BLaER1 treated with 17β-estradiol and CSF1 and Interleukin-3, amounts not matched to agents 10 nM and 100 nM (cell line): ENCODE measurements at regions not wholly inside any gene's neighbourhood (a gene's known extent, or its start where the extent isn't known, plus 50 kb on each side); places are given as distances from the start of the nearest gene placed in this dataset.
A peak's percentile ranks its signal among the peaks of the same experiment; 100 is the strongest.
"Not testable (repeated sequence)": the region's sequence is repeated elsewhere in the genome, so short reads cannot be mapped to it uniquely, and the experiment has no call there.

Source experiments
- H3K27ac ChIP-seq, 11 experiments: shearing (Covaris generic); formaldehyde crosslinking; 2 replicates each; pipeline ENCODE4 v1.8.1; 2022
- H3K27me3 ChIP-seq, 11 experiments: shearing (Covaris generic); formaldehyde crosslinking; 2 replicates each; pipeline ENCODE4 v1.8.1; 2022
- H3K36me3 ChIP-seq, 11 experiments: shearing (Covaris generic); formaldehyde crosslinking; 2 replicates each; pipeline ENCODE4 v1.8.1; 2022
- H3K4me1 ChIP-seq, 10 experiments: shearing (Covaris generic); formaldehyde crosslinking; 2 replicates each; pipeline ENCODE4 v1.8.1; 2022
- H3K4me2 ChIP-seq, 11 experiments: shearing (Covaris generic); formaldehyde crosslinking; 2 replicates each; pipeline ENCODE4 v1.8.1; 2022
- H3K4me3 ChIP-seq, 10 experiments: shearing (Covaris generic); formaldehyde crosslinking; 2 replicates each; pipeline ENCODE4 v1.8.1; 2022
- H3K9ac ChIP-seq, 11 experiments: shearing (Covaris generic); formaldehyde crosslinking; 2 replicates each; pipeline ENCODE4 v1.8.1; 2022
- H3K9me3 ChIP-seq, 11 experiments: shearing (Covaris generic); formaldehyde crosslinking; replicated peaks in 1 of 11; 2 replicates each; pipeline ENCODE4 v1.8.1; 2022
- H4K20me1 ChIP-seq, 11 experiments: shearing (Covaris generic); formaldehyde crosslinking; 2 replicates each; pipeline ENCODE4 v1.8.1; 2022
- Cebpa-rat ChIP-seq, 11 experiments: shearing (Covaris generic); IDR thresholded peaks; 2 replicates each; pipeline ENCODE4 v1.8.1; 2022

GRCh38 chr21:14739590-14739989, 193.5 kb upstream of the SAMSN1 start:
- no peak overlapping the region for H3K9ac ChIP-seq
- peaks cover 0 to 23% (median 0%) of the 10 kb centered on the region in 10 experiments; a peak in 6 of 20 replicates for H3K4me1 ChIP-seq
- H3K4me3 ChIP-seq: no peak overlapping the region
- H3K27ac ChIP-seq: no peak overlapping the region
- H3K36me3 ChIP-seq: no peaks in the 10 kb centered on the region
- H3K4me2 ChIP-seq: no peak overlapping the region
- no peaks in the 10 kb centered on the region for H3K27me3 ChIP-seq
- TF ChIP-seq Cebpa-rat (IDR thresholded peaks at IDR 0.05): no peak
- peaks cover 0 to 15% (median 9%) of the 10 kb centered on the region in 11 experiments; a peak in 14 of 22 replicates for H3K9me3 ChIP-seq
- H4K20me1 ChIP-seq: no peaks in the 10 kb centered on the region

GRCh38 chr21:14738576-14738975, 192.5 kb upstream of the SAMSN1 start:
- not testable (repeated sequence) for H3K9ac ChIP-seq, H3K4me2 ChIP-seq, H3K27ac ChIP-seq, H3K9me3 ChIP-seq, H3K36me3 ChIP-seq, H4K20me1 ChIP-seq, H3K27me3 ChIP-seq, H3K4me3 ChIP-seq
- H3K4me1 ChIP-seq: peaks cover 0 to 33% (median 0%) of the 10 kb centered on the region in 10 experiments; a peak in 6 of 20 replicates

DNA sequence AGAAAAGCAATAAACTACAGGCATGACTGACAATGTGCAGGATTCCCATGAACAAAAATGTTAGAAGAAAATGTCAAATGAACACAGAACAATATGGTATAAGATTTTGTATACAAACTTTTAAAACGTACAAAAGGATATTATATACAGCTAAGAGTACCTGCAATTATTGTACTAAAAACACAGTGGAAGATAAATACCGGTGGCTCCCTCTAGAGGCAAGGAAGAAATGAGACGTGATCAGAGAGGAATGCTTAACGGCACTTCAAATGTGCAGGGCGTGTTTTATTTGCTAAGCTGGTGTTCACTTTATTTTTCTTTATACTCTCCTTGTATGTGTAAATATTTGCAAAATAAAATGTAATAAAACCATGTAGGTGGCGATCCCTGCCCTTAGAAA, 191.8 kb upstream of the SAMSN1 start:
- Histone ChIP-seq H4K20me1 (no peaks in the 10 kb centered on the region), H3K36me3 (no peaks in the 10 kb centered on the region), H3K27me3 (no peaks in the 10 kb centered on the region), H3K9me3 (no peaks in the 10 kb centered on the region), H3K4me1 (peaks cover 0 to 33% (median 0%) of the 10 kb centered on the region in 10 experiments; a peak in 6 of 20 replicates), H3K4me3 (no peak overlapping the region), H3K9ac (no peak overlapping the region), H3K4me2 (no peak overlapping the region), H3K27ac (no peak overlapping the region)
- TF ChIP-seq Cebpa-rat (IDR thresholded peaks at IDR 0.05): no peak

- Histone ChIP-seq H3K4me2 (peak overlapping the region in 1 of 11 experiments; percentile 33; a peak in 2 of 22 replicates), H3K9me3 (no peaks in the 10 kb centered on the region), H4K20me1 (no peaks in the 10 kb centered on the region), H3K36me3 (no peaks in the 10 kb centered on the region), H3K4me3 (no peak overlapping the region), H3K9ac (no peak overlapping the region), H3K27ac (no peak overlapping the region), H3K4me1 (peaks cover 0 to 33% (median 0%) of the 10 kb centered on the region in 10 experiments; a peak in 6 of 20 replicates), H3K27me3 (no peaks in the 10 kb centered on the region)
- TF ChIP-seq Cebpa-rat (IDR thresholded peaks at IDR 0.05): no peak
Measured at GRCh38 chr21:14737284-14737691, 191.2 kb upstream of the SAMSN1 start.

- Histone ChIP-seq H4K20me1 (no peaks in the 10 kb centered on the region), H3K4me2 (peak overlapping the region in 2 of 11 experiments; percentile 1 to 52; a peak in 3 of 22 replicates), H3K27me3 (no peaks in the 10 kb centered on the region), H3K9me3 (no peaks in the 10 kb centered on the region), H3K27ac (no peak overlapping the region), H3K9ac (no peak overlapping the region), H3K36me3 (no peaks in the 10 kb centered on the region), H3K4me1 (peaks cover 0 to 33% (median 0%) of the 10 kb centered on the region in 10 experiments; a peak in 6 of 20 replicates), H3K4me3 (no peak overlapping the region)
- no peak for TF ChIP-seq Cebpa-rat (IDR thresholded peaks at IDR 0.05)
Measured at GRCh38 chr21:14736672-14737071, 190.6 kb upstream of the SAMSN1 start.

DNA sequence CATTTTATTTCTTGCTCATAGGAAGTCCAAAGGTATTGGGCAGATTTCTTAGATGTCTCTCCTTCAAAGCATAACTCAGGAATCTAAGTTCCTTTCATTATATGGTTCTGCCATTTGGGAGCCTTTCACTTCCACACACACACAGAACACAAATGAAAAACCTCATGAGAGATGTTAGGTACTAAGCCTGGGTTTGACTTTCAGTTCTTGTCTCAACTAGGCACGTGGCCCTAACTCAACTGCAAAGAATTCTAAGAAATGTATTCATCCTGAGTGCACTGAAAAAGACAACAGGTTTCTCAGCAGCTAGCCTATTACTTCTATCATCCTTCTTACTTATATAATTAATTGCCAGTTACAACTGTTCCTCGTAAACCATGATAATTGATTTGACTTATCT, 190.0 kb upstream of the SAMSN1 start:
- Histone ChIP-seq H3K27me3 (no peaks in the 10 kb centered on the region), H3K4me1 (peaks cover 0 to 33% (median 0%) of the 10 kb centered on the region in 10 experiments; a peak in 6 of 20 replicates), H3K9ac (no peak overlapping the region), H4K20me1 (no peaks in the 10 kb centered on the region), H3K9me3 (no peaks in the 10 kb centered on the region), H3K4me3 (no peak overlapping the region), H3K36me3 (no peaks in the 10 kb centered on the region), H3K27ac (no peak overlapping the region), H3K4me2 (peak overlapping the region in 2 of 11 experiments; percentile 1 to 52; a peak in 3 of 22 replicates)
- TF ChIP-seq Cebpa-rat (IDR thresholded peaks at IDR 0.05): no peak

DNA sequence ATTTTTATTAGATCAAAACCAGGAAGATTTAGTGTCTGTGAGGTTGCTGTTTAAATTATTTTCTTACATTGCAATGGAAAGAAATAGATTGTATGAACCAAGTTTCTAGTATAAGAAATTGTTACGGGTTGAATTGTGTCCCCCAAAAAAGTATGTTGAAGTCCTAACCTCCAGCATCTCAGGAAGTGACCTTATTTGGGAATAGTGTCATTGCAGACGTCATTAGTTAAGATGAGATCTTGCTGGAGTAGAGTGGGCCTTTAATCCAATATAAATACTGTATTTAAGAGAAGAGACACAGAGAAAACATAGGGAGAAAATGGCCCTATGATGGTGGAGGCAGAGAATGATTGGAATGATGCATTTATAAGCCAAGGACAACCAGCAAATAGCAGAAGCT, 188.7 kb upstream of the SAMSN1 start:
- Histone ChIP-seq H4K20me1 (no peaks in the 10 kb centered on the region), H3K27me3 (no peaks in the 10 kb centered on the region), H3K36me3 (no peaks in the 10 kb centered on the region), H3K4me3 (no peak overlapping the region), H3K9me3 (no peaks in the 10 kb centered on the region), H3K9ac (no peak overlapping the region), H3K27ac (no peak overlapping the region), H3K4me2 (peak overlapping the region in 1 of 11 experiments; percentile 52; a peak in 4 of 22 replicates), H3K4me1 (peaks cover 0 to 33% (median 0%) of the 10 kb centered on the region in 10 experiments; a peak in 6 of 20 replicates)
- TF ChIP-seq Cebpa-rat (IDR thresholded peaks at IDR 0.05): no peak

GRCh38 chr21:14734191-14734590, 188.1 kb upstream of the SAMSN1 start:
- no peak overlapping the region for H3K4me3 ChIP-seq
- H3K9me3 ChIP-seq: no peaks in the 10 kb centered on the region
- H4K20me1 ChIP-seq: no peaks in the 10 kb centered on the region
- no peak overlapping the region for H3K9ac ChIP-seq
- TF ChIP-seq Cebpa-rat (IDR thresholded peaks at IDR 0.05): no peak
- no peaks in the 10 kb centered on the region for H3K36me3 ChIP-seq
- peaks cover 0 to 33% (median 0%) of the 10 kb centered on the region in 10 experiments; a peak in 5 of 20 replicates for H3K4me1 ChIP-seq
- H3K4me2 ChIP-seq: peak overlapping the region in 3 of 11 experiments; percentile 2 to 52 (median 23); a peak in 4 of 22 replicates
- H3K27ac ChIP-seq: 0 out of 22 replicates have a peak overlapping the region, but pooled peaks of 1 of the 11 experiments have one; percentile 13
- no peaks in the 10 kb centered on the region for H3K27me3 ChIP-seq

DNA sequence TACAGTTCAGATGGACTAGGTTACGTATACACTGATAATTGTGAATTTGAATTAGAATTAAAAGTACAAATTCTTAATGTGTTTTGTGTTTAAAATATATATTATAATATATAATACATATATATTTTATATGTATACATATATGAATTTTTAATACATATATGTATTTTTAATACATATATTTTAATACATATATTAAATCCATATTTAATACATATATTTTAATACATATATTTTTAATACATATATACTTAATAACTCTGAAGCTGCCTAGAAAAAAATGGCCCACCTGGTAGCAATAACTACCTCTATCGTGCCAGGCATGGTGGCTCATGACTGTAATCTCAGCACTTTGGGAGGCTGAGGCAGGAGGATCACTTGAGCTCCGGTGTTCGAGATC, 179.1 kb upstream of the SAMSN1 start:
- Histone ChIP-seq H3K4me2 (no peak overlapping the region), H3K9ac (no peak overlapping the region), H3K4me3 (no peak overlapping the region), H3K9me3 (no peaks in the 10 kb centered on the region), H3K27ac (no peak overlapping the region), H3K27me3 (no peaks in the 10 kb centered on the region), H3K4me1 (peaks cover 0 to 16% (median 0%) of the 10 kb centered on the region in 10 experiments; a peak in 3 of 20 replicates), H3K36me3 (no peaks in the 10 kb centered on the region), H4K20me1 (no peaks in the 10 kb centered on the region)
- TF ChIP-seq Cebpa-rat (IDR thresholded peaks at IDR 0.05): no peak

DNA sequence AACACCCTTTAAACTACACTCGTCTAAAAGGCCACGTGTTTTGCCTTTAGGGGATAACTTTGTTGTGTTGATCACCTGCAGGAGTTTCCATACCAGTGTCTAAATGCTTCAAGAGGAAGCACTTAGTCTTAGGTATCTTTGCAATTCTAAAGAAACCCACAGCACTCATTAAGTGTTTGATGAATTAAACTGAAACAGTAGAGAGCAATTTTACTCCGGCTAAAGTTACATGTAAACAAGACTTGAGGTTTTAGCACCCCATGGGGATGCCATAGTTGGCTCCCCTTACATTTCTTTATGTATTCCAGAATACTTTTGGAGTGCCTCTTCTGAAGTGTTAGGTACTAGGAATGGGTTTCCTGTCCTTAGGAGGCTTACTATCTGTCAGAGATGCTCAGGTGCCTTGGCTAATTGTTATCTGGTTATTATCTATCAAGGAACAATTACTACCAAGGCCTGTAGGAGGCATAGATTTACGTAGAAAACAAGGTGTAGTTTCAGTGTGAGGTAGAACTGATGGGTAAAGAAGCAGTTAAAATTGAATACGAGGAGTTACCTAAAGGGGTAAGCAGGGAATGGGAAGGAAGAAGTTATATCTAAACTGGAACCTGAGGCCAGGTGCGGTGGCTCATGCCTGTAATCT, 176.8 kb upstream of the SAMSN1 start:
- H3K27me3 ChIP-seq: no peaks in the 10 kb centered on the region
- no peak overlapping the region for H3K27ac ChIP-seq
- peaks cover 0 to 13% (median 0%) of the 10 kb centered on the region in 10 experiments; a peak in 3 of 20 replicates for H3K4me1 ChIP-seq
- no peak overlapping the region for H3K4me2 ChIP-seq
- H3K36me3 ChIP-seq: no peaks in the 10 kb centered on the region
- no peak overlapping the region for H3K9ac ChIP-seq
- no peak for TF ChIP-seq Cebpa-rat (IDR thresholded peaks at IDR 0.05)
- H4K20me1 ChIP-seq: no peaks in the 10 kb centered on the region
- no peak overlapping the region for H3K4me3 ChIP-seq
- H3K9me3 ChIP-seq: no peaks in the 10 kb centered on the region
